Neural crest cell (in vitro differentiated cells): ENCODE measurements at regions not wholly inside any gene's neighbourhood (a gene's known extent, or its start where the extent isn't known, plus 50 kb on each side); places are given as distances from the start of the nearest gene placed in this dataset.

ENCODE experiments used
- DNase-seq: peaks from one replicate; pipeline ENCODE4 v3.0.0; 2021; ENCODE audit warnings: low read depth, mixed read lengths, low spot score
- H3K27ac Mint-ChIP-seq: one replicate; pipeline ENCODE4 v1.8.0; 2021; ENCODE audit warnings: mild to moderate bottlenecking, mixed read lengths; ENCODE audit not compliant: unreplicated experiment
- H3K27me3 Mint-ChIP-seq: 2 replicates; pipeline ENCODE4 v1.8.0; 2021; ENCODE audit warnings: low read depth, mild to moderate bottlenecking, mixed read lengths
- H3K36me3 Mint-ChIP-seq: 2 replicates; pipeline ENCODE4 v1.8.0; 2021; ENCODE audit warnings: low read depth, mild to moderate bottlenecking, mixed read lengths
- H3K4me1 Mint-ChIP-seq: 2 replicates; pipeline ENCODE4 v1.8.0; 2021; ENCODE audit warnings: mixed read lengths
- H3K4me3 Mint-ChIP-seq: one replicate; pipeline ENCODE4 v1.8.0; 2021; ENCODE audit warnings: mild to moderate bottlenecking, mixed read lengths
- H3K9me3 Mint-ChIP-seq: 2 replicates; pipeline ENCODE4 v1.8.0; 2021; ENCODE audit warnings: mixed read lengths
- TF ChIP-seq, protein P1 (sequence below): fragments of 200-600 bp; sonication (generic); conservative IDR thresholded peaks from 2 replicates; pipeline ENCODE4 v1.5.0; 2021; ENCODE audit warnings: antibody characterized with exemption, mild to moderate bottlenecking

- TF ChIP-seq, protein P1, sequence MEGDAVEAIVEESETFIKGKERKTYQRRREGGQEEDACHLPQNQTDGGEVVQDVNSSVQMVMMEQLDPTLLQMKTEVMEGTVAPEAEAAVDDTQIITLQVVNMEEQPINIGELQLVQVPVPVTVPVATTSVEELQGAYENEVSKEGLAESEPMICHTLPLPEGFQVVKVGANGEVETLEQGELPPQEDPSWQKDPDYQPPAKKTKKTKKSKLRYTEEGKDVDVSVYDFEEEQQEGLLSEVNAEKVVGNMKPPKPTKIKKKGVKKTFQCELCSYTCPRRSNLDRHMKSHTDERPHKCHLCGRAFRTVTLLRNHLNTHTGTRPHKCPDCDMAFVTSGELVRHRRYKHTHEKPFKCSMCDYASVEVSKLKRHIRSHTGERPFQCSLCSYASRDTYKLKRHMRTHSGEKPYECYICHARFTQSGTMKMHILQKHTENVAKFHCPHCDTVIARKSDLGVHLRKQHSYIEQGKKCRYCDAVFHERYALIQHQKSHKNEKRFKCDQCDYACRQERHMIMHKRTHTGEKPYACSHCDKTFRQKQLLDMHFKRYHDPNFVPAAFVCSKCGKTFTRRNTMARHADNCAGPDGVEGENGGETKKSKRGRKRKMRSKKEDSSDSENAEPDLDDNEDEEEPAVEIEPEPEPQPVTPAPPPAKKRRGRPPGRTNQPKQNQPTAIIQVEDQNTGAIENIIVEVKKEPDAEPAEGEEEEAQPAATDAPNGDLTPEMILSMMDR, result no peak
Observed at GRCh38 chr6:137981758-137982157, 114.7 kb downstream of the TNFAIP3 start.

DNA sequence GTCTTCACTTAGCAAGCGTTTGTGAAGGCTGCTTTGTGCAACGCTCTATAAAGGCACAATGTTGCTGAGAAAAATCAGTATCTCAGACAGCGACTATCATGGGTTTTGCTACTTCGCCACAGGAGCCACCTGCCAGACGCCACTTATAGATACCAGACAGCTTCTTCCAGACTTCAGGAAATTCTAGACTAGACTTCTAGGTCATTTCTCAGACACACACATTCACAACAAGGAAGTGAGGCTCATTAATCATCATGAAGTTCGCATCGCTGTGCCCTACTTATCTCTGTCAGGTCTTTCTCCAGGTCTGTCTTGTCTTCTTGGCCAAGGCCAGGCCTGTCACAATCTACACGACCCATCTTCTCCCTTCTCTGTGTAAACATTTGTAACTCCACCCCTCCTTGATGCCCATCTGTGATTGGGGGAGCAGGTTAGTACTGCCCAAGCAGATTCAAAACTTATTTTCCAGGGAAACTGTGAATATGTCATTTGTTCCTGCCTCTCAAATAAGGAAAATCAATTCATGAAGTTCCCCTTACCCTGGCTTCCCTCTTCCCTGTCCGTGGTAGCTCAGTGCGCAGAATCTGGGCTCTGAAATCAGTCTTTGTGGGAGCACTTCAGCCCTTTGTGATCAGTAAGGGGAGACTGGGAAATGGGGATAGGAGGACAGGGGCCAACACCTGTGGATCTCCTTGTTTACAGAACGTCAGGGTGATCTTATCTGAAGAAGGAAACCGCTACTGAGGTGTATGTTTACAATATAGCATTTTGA, 115.5 kb downstream of the TNFAIP3 start:
- TF ChIP-seq, protein P1, result no peak
- Mint-ChIP-seq H3K36me3 (no peaks in the 10 kb centered on the region), H3K4me3 (no peak overlapping the region), H3K4me1 (no peaks in the 10 kb centered on the region), H3K27me3 (no peaks in the 10 kb centered on the region), H3K27ac (no peak overlapping the region), H3K9me3 (peaks cover 3% of the 10 kb centered on the region)
- DNase-seq, result no peak

More at GRCh38 chr6:137981758-137982157, 114.7 kb downstream of the TNFAIP3 start:
- Mint-ChIP-seq H3K27ac (no peak overlapping the region), H3K4me1 (no peaks in the 10 kb centered on the region), H3K27me3 (no peaks in the 10 kb centered on the region), H3K9me3 (peaks cover 2% of the 10 kb centered on the region), H3K4me3 (no peak overlapping the region), H3K36me3 (no peaks in the 10 kb centered on the region)
- no peak for DNase-seq

DNA sequence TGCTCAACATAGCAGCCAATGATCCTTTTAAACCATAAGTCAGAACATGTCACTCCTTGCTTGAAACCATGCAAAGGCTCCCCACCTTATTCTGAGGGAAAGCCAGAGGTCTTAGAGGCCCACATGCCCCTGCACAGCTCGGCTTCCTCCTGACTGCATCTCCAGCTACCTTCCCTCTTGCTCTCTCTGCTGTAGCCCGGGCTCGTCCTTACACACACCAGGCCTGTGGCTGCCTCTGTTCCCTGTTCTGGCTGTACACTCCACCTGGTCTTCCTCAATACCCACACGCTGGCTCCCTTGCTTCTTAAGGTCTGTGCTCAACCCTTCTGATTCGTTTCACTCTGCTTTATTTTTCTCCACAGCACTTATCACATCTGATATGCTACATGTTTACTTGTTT, 116.2 kb downstream of the TNFAIP3 start:
- TF ChIP-seq, protein P1, result no peak
- DNase-seq, result no peak
- H3K27me3 Mint-ChIP-seq, result no peaks in the 10 kb centered on the region
- H3K4me3 Mint-ChIP-seq, result no peak overlapping the region
- no peaks in the 10 kb centered on the region for H3K36me3 Mint-ChIP-seq
- peaks cover 6% of the 10 kb centered on the region for H3K9me3 Mint-ChIP-seq
- H3K27ac Mint-ChIP-seq, result no peak overlapping the region
- H3K4me1 Mint-ChIP-seq, result no peaks in the 10 kb centered on the region

GRCh38 chr6:137989664-137990063, 117.6 kb downstream of the PERP start:
- Mint-ChIP-seq H3K4me1 (no peaks in the 10 kb centered on the region), H3K9me3 (peaks cover 6% of the 10 kb centered on the region), H3K4me3 (no peak overlapping the region), H3K27me3 (no peaks in the 10 kb centered on the region), H3K27ac (no peak overlapping the region), H3K36me3 (no peaks in the 10 kb centered on the region)
- no peak for DNase-seq
- TF ChIP-seq, protein P1, result no peak

DNA sequence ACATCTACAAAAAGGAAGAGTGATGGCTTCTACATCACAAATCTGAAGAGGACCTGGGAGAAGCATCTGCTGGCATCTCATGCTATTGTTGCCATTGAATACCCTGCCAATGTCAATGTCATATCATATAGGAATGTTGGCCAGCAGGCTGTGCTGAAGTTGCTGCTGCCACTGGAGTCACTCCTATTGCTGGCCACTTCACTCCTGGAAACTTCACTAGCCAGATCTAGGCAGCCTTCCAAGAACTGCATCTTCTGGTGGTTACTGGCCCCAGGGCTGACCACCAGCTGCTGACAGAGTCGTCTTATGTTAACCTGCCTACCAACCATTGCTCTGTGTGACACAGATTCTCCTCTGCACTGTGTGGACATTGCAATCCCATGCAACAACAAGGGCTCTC, 111.8 kb downstream of the PERP start:
- Mint-ChIP-seq H3K9me3 (peaks cover 10% of the 10 kb centered on the region), H3K27ac (no peak overlapping the region), H3K4me1 (no peaks in the 10 kb centered on the region), H3K27me3 (no peaks in the 10 kb centered on the region), H3K4me3 (no peak overlapping the region), H3K36me3 (peaks cover 2% of the 10 kb centered on the region)
- DNase-seq, result no peak
- TF ChIP-seq, protein P1, result no peak
